NCI-H524 (cell line): ENCODE measurements at regions not wholly inside any gene's neighbourhood (a gene's known extent, or its start where the extent isn't known, plus 50 kb on each side); places are given as distances from the start of the nearest gene placed in this dataset.
"Not testable (repeated sequence)": the region's sequence is repeated elsewhere in the genome, so short reads cannot be mapped to it uniquely, and the experiment has no call there.

Source experiments
- DNase-seq, 2 experiments: peaks; one replicate each; lab custom pipeline; 2025; lab: John Stamatoyannopoulos, UW

DNA sequence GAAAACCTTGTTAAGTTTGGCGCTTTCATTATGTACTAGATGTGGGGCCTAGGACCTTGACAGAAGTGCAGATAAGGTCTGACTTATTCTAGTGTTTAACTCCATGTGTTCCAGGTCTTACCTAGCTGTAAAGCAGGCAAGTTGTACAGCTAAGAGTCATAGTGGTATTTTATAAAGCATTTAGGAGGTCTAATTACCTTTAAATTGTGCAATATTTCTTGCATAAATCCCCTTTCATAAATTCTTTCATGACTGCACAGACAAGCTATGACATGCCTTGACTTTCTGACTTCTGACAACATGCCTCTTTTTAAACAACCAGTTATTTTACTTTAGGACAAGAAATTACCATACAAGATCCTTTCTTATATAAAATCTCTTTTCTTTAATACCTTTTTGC is 151.6 kb upstream of the VSTM2A start:
- DNase-seq = no peak

DNA sequence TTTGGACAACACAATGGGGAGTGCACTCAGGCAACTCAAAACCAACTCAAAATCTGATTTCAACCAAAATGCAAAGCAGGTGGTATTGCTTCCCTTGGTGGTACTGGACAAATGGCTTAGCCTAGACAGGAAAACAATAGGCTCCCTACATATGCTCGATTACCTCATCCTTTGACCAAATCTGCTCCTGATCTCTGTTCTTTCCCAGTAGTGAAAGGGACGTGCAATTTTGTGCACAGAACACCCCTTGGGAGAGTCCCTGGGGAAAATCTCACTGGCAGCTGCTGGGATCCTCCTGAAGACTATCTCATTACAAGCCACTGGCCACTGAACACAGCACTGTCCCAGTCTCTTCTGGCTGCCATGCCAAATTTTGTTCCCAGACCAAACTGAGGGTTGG is 149.2 kb upstream of the VSTM2A start:
- peak in 1 of 2 experiments; percentile 65 for DNase-seq

DNA sequence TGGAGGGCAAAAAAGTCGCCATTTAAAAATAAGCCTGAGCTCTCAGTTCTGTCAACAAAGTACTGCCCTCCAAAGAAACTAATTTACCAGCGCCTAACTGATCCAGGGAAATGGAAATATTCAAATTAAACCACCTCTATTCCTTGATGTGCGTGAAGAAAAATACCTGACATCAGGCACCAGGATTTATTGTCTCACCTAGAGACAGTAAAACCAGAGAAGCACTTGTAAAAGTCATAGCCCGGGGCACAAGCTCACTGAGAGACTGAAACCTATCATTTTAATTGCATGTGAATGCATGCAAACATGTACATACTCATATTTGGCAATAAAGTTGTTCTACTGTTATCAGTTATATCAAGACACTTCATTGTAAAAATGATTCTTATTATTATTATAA is 147.3 kb upstream of the VSTM2A start:
- no peak for DNase-seq

DNA sequence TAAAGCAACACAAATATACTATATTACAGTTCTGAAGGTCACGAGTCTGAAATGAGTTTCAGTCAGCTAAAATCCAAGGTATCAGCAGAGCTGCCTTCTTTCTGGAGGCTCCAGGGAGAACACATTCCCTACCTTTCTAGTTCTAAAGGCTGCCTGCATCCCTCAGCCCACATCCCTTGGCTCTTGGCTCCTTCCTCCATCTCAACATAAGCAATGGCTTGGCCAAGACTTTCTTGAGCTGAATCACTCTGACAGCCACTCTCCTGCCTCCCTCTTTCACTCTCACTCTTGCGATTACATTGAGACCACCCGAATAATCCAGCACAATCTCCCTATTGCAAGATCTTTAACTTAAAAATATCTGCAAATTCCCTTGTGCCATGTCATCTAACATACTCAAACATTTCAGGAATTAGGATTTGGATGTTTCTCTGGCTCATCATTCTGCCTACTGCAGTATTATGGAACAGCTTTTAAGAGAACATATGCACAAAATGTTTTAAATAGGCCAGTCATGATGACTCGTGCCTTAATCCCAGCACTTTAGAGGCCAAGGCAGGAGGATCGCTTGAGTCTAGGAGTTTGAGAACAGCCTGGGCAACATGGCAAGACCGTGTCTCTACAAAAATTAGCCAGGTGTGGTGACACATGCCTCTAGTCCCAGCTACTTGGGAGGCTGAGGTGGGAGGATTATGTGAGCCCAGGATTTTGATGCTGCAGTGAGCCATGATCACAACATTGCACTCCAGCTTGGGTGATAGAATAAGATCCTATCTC is 144.2 kb upstream of the VSTM2A start:
- DNase-seq = no peak

DNA sequence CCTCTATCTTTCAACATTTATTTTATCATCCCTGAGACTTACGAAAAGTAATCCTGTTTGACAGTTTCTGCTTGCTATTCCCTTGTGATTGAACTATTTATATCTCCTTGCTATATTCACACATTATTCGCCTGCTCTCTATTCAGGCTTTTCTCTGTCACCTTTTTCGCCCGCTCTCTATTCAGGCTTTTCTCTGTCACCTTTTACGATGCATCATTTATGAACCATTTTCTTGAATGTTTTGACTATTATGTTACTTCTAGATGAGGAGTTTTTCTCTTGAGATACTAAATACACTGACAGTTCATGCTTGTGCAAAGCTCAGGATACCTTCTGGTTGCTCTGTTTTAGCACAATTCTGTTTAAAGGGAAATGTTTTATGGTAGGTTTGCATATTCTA is 143.3 kb upstream of the VSTM2A start:
- DNase-seq = no peak

DNA sequence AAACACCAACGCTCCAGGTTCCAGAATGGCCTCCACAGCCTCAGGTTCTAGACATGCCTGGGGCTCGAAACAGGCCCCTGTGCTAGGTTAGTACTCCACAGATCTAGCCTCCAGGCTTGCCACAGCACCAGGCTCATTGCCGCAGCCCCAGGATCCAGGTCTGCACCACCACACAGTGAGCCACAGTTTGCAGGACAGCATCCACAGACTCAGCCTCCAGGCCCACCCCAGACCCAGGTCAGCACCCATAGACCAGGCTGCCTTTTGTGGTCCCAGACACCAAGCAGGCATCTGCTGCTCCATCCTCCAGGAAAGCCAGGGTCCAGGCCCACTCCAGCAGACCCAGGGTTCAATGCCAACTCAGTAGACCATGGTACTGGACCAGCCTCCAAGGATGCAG is 132.3 kb upstream of the VSTM2A start:
- no peak for DNase-seq

DNA sequence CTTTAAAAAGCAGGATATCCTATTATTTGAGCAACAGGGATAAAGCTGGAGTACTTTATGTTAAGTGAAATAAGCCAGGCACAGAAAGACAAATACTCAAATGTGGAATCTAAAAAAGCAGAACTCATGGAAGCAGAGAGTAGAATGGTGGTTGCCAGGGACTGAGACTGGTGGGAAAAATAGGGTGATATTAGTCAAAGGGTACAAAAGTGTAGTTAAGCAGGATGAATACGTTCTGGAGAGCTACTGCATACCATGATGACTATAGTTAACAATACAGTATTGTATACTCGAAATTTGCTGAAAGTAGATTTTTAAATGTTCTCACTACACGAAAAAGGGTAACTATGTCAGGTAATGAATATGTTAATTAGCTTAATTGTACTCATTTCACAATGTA is 125.5 kb upstream of the VSTM2A start:
- DNase-seq = no peak

DNA sequence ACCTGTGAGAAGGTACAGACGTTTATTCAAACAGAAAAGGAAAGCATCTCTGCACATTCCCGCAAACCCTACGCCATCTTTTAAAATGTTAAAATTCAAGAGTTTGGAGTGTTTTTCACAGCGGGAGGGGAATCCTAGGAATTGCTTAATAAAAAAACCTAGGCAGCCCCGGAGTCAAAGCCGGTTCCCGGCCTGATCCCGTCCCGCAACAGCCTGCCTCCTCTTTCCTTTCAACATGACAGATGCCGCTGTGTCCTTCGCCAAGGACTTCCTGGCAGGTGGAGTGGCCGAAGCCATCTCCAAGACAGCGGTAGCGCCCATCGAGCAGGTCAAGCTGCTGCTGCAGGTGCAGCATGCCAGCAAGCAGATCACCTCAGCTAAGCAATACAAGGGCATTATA is 123.0 kb upstream of the VSTM2A start:
- DNase-seq = no peak

DNA sequence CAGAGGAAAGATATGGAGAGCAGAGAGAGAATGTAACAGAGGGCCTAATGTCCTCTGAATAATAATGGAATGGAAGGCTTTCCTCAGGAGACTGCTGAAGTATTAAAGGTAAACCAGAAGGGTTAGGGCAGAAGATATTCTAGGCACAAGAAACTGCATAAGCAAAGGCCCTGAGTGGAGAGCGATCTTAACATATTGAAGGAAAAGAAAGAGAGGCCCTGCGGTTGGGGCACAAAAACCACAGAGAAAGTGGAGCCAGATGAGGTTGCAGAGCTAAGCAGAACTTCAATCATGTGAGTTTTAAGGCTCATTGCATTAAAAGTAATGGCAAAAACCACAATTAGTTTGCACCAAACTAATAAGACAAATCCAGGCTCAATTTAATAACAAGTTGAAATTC is 115.8 kb upstream of the VSTM2A start:
- no peak for DNase-seq

DNA sequence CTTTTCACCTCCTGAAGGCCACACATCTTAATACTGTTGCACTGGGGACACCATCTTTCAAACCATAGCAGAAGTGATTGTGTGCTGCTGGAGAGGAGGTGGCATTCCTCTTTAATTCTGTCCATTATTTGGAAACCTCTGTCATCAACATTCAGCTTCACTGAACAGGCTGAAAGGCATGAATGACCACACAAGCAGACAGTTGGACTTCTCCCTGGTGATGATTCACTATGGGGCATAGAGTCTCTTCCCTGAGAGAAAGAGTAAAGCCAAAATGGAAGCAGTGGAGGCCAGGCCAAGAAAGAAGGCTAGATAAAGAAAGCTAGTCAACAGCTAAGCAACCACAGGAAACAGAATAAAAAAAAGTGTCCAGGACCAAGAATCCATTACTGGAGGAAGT is 113.1 kb upstream of the VSTM2A start:
- no peak for DNase-seq

DNA sequence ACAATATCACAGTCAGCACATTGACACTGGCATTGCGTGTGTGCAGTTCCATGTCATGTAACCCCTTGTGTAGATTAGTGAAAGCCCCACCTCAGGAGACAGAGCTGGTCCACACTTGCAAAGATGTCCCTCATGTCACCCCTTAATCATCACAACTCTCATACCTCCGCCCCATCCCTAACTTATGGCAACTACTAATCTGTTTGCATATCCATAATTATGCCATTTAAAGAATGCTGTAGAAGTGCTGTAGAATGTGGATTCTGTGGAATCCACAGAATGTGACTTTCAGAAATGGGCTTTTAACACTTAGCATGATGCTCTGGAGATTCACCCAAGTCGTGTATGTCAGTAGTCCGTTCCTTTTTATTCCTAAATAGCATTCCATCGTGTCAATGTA is 102.8 kb upstream of the VSTM2A start:
- no peak for DNase-seq

DNA sequence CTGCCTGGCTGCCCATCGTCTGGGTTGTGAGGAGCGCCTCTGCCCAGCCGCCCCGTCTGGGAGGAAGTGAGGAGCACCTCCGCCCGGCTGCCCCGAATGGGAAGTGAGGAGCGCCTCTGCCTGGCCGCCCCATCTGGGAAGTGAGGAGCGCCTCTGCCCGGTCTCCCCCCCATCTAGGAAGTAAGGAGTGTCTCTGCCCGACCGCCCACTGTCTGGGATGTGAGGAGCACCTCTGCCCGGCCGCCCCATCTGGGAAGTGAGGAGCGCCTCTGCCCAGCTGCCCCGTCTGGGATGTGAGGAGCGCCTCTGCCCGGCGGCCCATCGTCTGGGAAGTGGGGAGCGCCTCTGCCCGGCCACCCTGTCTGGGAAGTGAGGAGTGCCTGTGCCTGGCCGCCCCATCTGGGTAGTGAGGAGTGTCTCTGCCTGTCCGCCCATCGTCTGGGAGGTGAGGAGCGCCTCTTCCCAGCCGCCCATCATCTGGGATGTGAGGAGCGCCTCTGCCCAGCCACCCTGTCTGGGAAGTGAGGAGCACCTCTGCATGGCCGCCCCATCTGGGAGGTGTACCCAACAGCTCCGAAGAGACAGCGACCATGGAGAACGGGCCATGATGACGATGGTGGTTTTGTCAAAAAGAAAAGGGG is 98.0 kb upstream of the VSTM2A start:
- not testable (repeated sequence) for DNase-seq

DNA sequence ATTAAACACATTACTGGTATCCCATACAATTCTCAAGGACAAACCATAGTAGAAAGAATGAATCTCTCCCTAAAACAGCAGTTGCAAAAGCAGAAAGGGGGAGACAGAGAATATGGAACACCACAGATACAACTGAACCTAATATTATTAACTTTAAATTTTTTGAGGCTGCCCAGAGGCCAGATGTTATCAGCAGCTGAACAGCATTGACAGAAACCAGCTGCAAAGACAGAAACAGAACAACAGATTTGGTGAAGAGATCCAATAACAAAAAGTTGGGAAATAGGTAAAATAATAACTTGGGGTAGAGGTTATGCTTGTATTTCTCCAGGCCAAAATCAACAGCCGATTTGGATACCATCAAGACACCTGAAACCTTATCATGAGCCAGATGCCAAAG is 89.0 kb upstream of the VSTM2A start:
- DNase-seq = not testable (repeated sequence)

DNA sequence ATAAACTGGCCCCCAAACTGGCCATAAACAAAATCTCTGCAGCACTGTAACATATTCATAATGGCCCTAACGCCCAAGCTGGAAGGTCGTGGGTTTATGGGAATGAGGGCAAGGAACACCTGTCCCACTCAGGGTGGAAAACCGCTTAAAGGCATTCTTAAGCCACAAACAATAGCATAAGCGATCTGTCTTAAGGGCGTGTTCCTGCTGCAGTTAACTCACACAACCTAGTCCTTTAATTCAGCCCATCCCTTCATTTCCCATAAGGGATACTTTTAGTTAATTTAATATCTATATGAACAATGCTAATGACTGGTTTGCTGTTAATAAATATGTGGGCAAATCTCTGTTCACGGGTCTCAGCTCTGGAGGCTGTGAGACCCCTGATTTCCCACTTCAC is 87.5 kb upstream of the VSTM2A start:
- DNase-seq = not testable (repeated sequence)

DNA sequence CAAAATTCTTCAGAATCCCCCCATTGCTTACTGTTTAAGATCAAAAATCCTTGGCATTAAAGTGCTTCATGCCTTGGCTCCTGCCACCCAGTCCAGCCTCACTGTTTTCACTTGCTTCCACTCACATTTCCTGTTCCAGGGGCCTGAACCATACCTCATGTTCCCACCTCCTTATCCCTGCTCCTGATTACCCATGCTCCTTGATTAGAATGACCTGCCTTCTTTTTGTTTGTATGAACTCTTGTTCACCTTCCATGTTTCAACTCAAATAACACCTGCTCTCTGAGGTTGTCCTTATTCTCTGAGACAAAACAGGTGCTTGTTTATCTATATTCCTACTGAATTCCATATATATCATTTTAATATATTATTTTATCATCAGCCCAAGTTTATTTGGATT is 77.1 kb upstream of the VSTM2A start:
- DNase-seq = no peak

DNA sequence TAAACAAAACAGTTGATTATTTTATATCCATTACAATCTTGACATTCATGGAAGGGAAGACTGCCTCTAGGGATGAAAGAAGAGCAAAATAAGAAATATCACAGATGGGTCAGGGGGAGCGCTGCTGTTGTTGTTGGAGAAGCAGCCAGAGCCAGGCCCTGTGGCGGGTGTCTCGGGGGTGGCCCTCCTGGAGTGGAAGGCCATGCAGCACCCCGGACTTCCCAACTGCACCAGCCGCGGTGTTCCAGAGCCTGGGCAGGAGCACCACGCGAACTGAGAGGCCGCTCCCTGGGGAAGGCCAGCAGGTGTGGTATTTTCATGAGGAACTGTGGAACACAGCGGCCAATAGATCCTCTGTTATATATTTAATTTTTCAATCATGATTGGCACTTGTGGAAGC is 72.4 kb upstream of the VSTM2A start:
- DNase-seq = no peak

DNA sequence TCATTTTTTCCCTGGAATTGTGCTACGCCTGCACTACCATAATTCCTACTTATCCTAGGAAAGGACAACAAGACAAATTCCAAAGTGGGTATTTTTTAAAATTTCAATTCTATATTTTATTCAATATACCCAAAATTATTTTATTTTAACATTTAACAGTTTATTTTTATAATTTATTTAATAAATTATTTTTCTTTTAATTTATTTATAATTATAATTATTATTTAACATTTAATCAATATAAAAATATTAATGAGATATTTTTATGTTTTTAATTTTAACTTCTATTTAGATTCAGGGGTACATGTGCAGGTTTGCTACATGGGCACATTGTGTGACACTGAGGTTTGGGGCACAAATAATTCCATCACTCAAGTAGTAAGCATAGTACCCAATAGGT is 65.6 kb upstream of the VSTM2A start:
- DNase-seq = no peak

DNA sequence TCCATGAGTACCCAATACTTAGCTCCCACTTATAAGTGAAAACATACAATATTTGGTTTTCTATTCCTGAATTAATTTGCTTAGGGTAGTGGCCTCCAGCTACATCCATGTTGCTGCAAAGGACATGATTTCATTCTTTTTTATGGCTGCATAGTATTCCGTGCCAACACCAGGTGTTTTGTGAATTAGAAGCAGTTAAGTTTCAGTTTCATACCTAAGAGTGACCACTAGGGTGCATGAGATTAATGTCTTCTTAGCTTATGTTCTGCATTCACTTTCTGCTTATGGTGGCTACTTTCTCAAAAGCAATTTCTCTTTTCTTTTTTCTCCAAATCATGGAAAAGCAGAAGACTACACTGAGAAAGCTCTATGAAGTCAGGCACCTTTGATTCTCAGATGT is 65.1 kb upstream of the VSTM2A start:
- no peak for DNase-seq

DNA sequence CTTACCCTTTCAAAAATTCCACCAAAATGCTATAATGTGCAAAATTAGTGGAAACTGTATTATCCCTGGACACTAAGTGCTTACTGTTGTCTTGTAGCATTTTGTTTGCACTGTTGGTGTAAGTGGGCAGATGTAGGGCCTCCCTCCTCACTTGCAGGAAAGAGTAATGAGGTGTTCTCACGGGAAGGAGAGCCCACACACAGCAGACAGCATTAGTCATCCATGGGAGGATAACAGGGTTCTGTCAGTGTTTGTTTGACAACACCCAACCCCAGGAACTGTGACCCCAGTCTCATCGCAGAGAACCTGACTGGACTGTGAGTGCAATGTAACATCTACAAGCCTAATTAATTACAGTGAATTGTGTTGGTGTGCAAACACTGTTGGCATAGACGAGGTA is 58.7 kb upstream of the VSTM2A start:
- no peak for DNase-seq

DNA sequence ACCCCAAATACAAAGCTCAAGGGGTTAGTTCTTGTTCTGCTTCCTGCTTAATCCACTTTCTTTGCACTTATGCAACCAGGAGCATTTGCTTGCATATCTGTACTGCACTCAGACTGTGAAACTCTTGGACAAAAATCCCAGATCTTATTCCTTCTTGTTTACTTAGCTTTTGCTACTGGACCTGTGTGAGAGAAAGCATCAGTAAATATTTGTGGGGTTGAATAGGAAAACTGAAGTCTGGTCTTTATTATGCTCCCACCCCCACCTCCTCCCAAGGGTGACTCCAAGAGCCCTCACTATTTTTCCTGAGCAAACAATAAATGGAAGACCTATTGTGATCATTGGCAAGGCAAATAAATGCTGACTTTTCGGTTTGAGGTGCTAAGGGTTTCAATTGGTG is 57.1 kb upstream of the VSTM2A start:
- no peak for DNase-seq
